HEK293 (cell line): ENCODE measurements at regions not wholly inside any gene's neighbourhood (a gene's known extent, or its start where the extent isn't known, plus 50 kb on each side); places are given as distances from the start of the nearest gene placed in this dataset.

ENCODE experiments used
- CTCF ChIA-PET: fragments of 350-600 bp; formaldehyde crosslinking; extraction: SDS; loops from one replicate; lab custom pipeline; 2021; ENCODE audit warnings: antibody characterized with exemption; lab: Yijun Ruan, JAX
- POLR2A ChIA-PET: fragments of 300-600 bp; formaldehyde crosslinking; extraction: SDS; loops from one replicate; lab custom pipeline; 2020; ENCODE audit warnings: antibody characterized with exemption, inconsistent platforms; lab: Yijun Ruan, JAX
- H3K27ac ChIP-seq: fragments of 200-500 bp; sonication (Bioruptor generic); 2 replicates; pipeline ENCODE4 v1.5.1; 2014; ENCODE audit warnings: low read depth, low read length, control low read depth, inconsistent platforms; ENCODE audit errors: extremely low read depth
- H3K36me3 ChIP-seq, 2 experiments: fragments of 200-500 bp in 1 of 2; sonication (Bioruptor generic) in 1 of 2; 1 replicate in 1 of 2; 2 replicates in 1 of 2; pipeline ENCODE4 v1.5.1; 2014 to 2017; ENCODE audit warnings: inconsistent platforms in 2 of 2, low read length in 2 of 2; ENCODE audit not compliant: control insufficient read depth in 2 of 2, insufficient read depth in 1 of 2
- H3K4me1 ChIP-seq: fragments of 200-500 bp; sonication (Bioruptor generic); 2 replicates; pipeline ENCODE4 v1.5.1; 2014; ENCODE audit warnings: mild to moderate bottlenecking, low read length, inconsistent platforms; ENCODE audit not compliant: control insufficient read depth, insufficient read depth
- H3K4me3 ChIP-seq: 2 replicates; pipeline ENCODE4 v1.5.1; 2011; ENCODE audit warnings: low read depth, mild to moderate bottlenecking, control low read depth, low read length, moderate library complexity
- H3K9me3 ChIP-seq: fragments of 200-500 bp; sonication (Bioruptor generic); 2 replicates; pipeline ENCODE4 v1.5.1; 2014; ENCODE audit warnings: low read depth, low read length, inconsistent platforms; ENCODE audit not compliant: control insufficient read depth, insufficient read depth
- KLF1 ChIP-seq: fragments of 450-650 bp; formaldehyde crosslinking; IDR thresholded peaks from 2 replicates; pipeline ENCODE4 v1.5.1; 2016; ENCODE audit warnings: missing biosample characterization, missing genetic modification characterization
- MEIS1 ChIP-seq: sonication (generic); formaldehyde crosslinking; IDR thresholded peaks from 2 replicates; pipeline ENCODE4 v1.8.1; 2022; ENCODE audit warnings: missing genetic modification reagents, mild to moderate bottlenecking, borderline replicate concordance
- SP2 ChIP-seq: fragments of 450-650 bp; formaldehyde crosslinking; IDR thresholded peaks from 2 replicates; pipeline ENCODE4 v1.5.1; 2016; ENCODE audit warnings: missing biosample characterization, missing genetic modification characterization
- TCF7L2 ChIP-seq: IDR thresholded peaks from 2 replicates; pipeline ENCODE4 v1.6.1; 2011; ENCODE audit warnings: low read depth, mild to moderate bottlenecking, inconsistent platforms, low read length, moderate library complexity, borderline replicate concordance
- ZNF10 ChIP-seq: fragments of 450-650 bp; formaldehyde crosslinking; IDR thresholded peaks from 2 replicates; pipeline ENCODE4 v1.5.1; 2017; ENCODE audit warnings: missing biosample characterization, missing genetic modification characterization
- ZNF112 ChIP-seq: fragments of 450-650 bp; formaldehyde crosslinking; IDR thresholded peaks from 2 replicates; pipeline ENCODE4 v1.5.0; 2017; ENCODE audit warnings: missing biosample characterization, missing genetic modification characterization
- ZNF138 ChIP-seq: fragments of 450-650 bp; formaldehyde crosslinking; IDR thresholded peaks from 2 replicates; pipeline ENCODE4 v1.5.1; 2016; ENCODE audit warnings: missing biosample characterization, missing genetic modification characterization, borderline replicate concordance
- ZNF16 ChIP-seq: fragments of 450-650 bp; formaldehyde crosslinking; IDR thresholded peaks from 2 replicates; pipeline ENCODE4 v1.5.1; 2016; ENCODE audit warnings: low read depth, missing biosample characterization, missing genetic modification characterization
- ZNF19 ChIP-seq: fragments of 450-650 bp; formaldehyde crosslinking; IDR thresholded peaks from 2 replicates; pipeline ENCODE4; 2016; ENCODE audit warnings: missing biosample characterization, missing genetic modification characterization, low read depth
- ZNF211 ChIP-seq: fragments of 450-650 bp; formaldehyde crosslinking; IDR thresholded peaks from 2 replicates; pipeline ENCODE4 v1.5.1; 2016; ENCODE audit warnings: low read depth, missing biosample characterization, missing genetic modification characterization
- ZNF23 ChIP-seq: fragments of 450-650 bp; formaldehyde crosslinking; IDR thresholded peaks from 2 replicates; pipeline ENCODE4 v1.5.1; 2016; ENCODE audit warnings: missing biosample characterization, missing genetic modification characterization, borderline replicate concordance
- ZNF311 ChIP-seq: fragments of 450-650 bp; formaldehyde crosslinking; IDR thresholded peaks from 2 replicates; pipeline ENCODE4 v1.5.1; 2017; ENCODE audit warnings: missing biosample characterization, missing genetic modification characterization, borderline replicate concordance
- ZNF37A ChIP-seq: fragments of 450-650 bp; IDR thresholded peaks from 2 replicates; pipeline ENCODE4 v1.5.1; 2018; ENCODE audit warnings: missing biosample characterization, missing genetic modification characterization
- ZNF391 ChIP-seq: fragments of 450-650 bp; formaldehyde crosslinking; IDR thresholded peaks from 2 replicates; pipeline ENCODE4 v1.5.1; 2016; ENCODE audit warnings: low read depth, missing biosample characterization, missing genetic modification characterization, borderline replicate concordance
- ZNF423 ChIP-seq: fragments of 450-650 bp; formaldehyde crosslinking; IDR thresholded peaks from 2 replicates; pipeline ENCODE4 v1.5.1; 2016; ENCODE audit warnings: missing biosample characterization, missing genetic modification characterization
- ZNF426 ChIP-seq: fragments of 450-650 bp; formaldehyde crosslinking; IDR thresholded peaks from 2 replicates; pipeline ENCODE4 v1.5.1; 2017; ENCODE audit warnings: missing biosample characterization, missing genetic modification characterization, mild to moderate bottlenecking, inconsistent platforms, moderate library complexity
- ZNF48 ChIP-seq: fragments of 450-650 bp; formaldehyde crosslinking; IDR thresholded peaks from 2 replicates; pipeline ENCODE4 v1.5.1; 2016; ENCODE audit warnings: missing biosample characterization, missing genetic modification characterization
- ZNF626 ChIP-seq: fragments of 450-650 bp; sonication (Bioruptor Pico); formaldehyde crosslinking; IDR thresholded peaks from 2 replicates; pipeline ENCODE4 v1.5.1; 2018; ENCODE audit warnings: missing biosample characterization, missing genetic modification characterization, inconsistent platforms
- ZNF664 ChIP-seq: fragments of 450-650 bp; formaldehyde crosslinking; IDR thresholded peaks from 2 replicates; pipeline ENCODE4 v1.5.1; 2016; ENCODE audit warnings: missing biosample characterization, missing genetic modification characterization
- ZNF677 ChIP-seq: fragments of 450-650 bp; IDR thresholded peaks from 2 replicates; pipeline ENCODE4 v1.5.0; 2018; ENCODE audit warnings: missing biosample characterization, mild to moderate bottlenecking, missing genetic modification characterization, moderate library complexity
- ZSCAN23 ChIP-seq: fragments of 450-650 bp; formaldehyde crosslinking; IDR thresholded peaks from 2 replicates; pipeline ENCODE4 v1.5.1; 2016; ENCODE audit warnings: missing biosample characterization, missing genetic modification characterization
- ZSCAN5A ChIP-seq: fragments of 450-650 bp; formaldehyde crosslinking; IDR thresholded peaks from 2 replicates; pipeline ENCODE4 v1.5.1; 2016; ENCODE audit warnings: missing biosample characterization, missing genetic modification characterization
- TF ChIP-seq, protein P1 (sequence below): fragments of 450-650 bp; formaldehyde crosslinking; IDR thresholded peaks from 2 replicates; pipeline ENCODE4 v1.5.1; 2017; ENCODE audit warnings: missing biosample characterization, missing genetic modification characterization
- TF ChIP-seq, protein P2 (sequence below): fragments of 450-650 bp; formaldehyde crosslinking; IDR thresholded peaks from 2 replicates; pipeline ENCODE4 v1.5.1; 2016; ENCODE audit warnings: missing biosample characterization, missing genetic modification characterization
- TF ChIP-seq, protein P3 (sequence below): fragments of 450-650 bp; IDR thresholded peaks from 2 replicates; pipeline ENCODE4 v1.5.1; 2018; ENCODE audit warnings: missing biosample characterization, missing genetic modification characterization
- TF ChIP-seq, protein P4 (sequence below): fragments of 450-650 bp; formaldehyde crosslinking; IDR thresholded peaks from 2 replicates; pipeline ENCODE4 v1.5.1; 2017; ENCODE audit warnings: missing biosample characterization, missing genetic modification characterization

GRCh38 chr1:22196041-22196440 lies 53.1 kb upstream of the WNT4 start:
- ChIA-PET CTCF (no interaction called here), POLR2A (no interaction called here)
- Histone ChIP-seq H3K36me3 (no peaks in the 10 kb centered on the region), H3K4me1 (no peaks in the 10 kb centered on the region), H3K4me3 (no peak overlapping the region), H3K27ac (no peak overlapping the region), H3K9me3 (no peaks in the 10 kb centered on the region)
- TF ChIP-seq ZSCAN5A (no peak), ZNF423 (tag by site-specific recombination) (no peak), ZNF48 (no peak), SP2 (tag by site-specific recombination) (no peak), TCF7L2 (no peak), ZNF626 (tag by site-specific recombination) (no peak), ZNF211 (no peak), ZNF426 (tag by site-specific recombination) (no peak), ZNF23 (no peak), ZNF311 (tag by site-specific recombination) (no peak), ZNF19 (tag by site-specific recombination) (no peak), ZNF664 (tag by site-specific recombination) (no peak), ZNF677 (tag by site-specific recombination) (no peak), ZNF391 (no peak)
- TF ChIP-seq, protein P1, sequence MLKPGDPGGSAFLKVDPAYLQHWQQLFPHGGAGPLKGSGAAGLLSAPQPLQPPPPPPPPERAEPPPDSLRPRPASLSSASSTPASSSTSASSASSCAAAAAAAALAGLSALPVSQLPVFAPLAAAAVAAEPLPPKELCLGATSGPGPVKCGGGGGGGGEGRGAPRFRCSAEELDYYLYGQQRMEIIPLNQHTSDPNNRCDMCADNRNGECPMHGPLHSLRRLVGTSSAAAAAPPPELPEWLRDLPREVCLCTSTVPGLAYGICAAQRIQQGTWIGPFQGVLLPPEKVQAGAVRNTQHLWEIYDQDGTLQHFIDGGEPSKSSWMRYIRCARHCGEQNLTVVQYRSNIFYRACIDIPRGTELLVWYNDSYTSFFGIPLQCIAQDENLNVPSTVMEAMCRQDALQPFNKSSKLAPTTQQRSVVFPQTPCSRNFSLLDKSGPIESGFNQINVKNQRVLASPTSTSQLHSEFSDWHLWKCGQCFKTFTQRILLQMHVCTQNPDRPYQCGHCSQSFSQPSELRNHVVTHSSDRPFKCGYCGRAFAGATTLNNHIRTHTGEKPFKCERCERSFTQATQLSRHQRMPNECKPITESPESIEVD (tag by site-specific recombination): no peak
- TF ChIP-seq, protein P2, sequence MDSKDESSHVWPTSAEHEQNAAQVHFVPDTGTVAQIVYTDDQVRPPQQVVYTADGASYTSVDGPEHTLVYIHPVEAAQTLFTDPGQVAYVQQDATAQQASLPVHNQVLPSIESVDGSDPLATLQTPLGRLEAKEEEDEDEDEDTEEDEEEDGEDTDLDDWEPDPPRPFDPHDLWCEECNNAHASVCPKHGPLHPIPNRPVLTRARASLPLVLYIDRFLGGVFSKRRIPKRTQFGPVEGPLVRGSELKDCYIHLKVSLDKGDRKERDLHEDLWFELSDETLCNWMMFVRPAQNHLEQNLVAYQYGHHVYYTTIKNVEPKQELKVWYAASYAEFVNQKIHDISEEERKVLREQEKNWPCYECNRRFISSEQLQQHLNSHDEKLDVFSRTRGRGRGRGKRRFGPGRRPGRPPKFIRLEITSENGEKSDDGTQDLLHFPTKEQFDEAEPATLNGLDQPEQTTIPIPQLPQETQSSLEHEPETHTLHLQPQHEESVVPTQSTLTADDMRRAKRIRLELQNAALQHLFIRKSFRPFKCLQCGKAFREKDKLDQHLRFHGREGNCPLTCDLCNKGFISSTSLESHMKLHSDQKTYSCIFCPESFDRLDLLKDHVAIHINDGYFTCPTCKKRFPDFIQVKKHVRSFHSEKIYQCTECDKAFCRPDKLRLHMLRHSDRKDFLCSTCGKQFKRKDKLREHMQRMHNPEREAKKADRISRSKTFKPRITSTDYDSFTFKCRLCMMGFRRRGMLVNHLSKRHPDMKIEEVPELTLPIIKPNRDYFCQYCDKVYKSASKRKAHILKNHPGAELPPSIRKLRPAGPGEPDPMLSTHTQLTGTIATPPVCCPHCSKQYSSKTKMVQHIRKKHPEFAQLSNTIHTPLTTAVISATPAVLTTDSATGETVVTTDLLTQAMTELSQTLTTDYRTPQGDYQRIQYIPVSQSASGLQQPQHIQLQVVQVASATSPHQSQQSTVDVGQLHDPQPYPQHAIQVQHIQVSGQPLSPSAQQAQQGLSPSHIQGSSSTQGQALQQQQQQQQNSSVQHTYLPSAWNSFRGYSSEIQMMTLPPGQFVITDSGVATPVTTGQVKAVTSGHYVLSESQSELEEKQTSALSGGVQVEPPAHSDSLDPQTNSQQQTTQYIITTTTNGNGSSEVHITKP (tag by site-specific recombination): no peak

DNA sequence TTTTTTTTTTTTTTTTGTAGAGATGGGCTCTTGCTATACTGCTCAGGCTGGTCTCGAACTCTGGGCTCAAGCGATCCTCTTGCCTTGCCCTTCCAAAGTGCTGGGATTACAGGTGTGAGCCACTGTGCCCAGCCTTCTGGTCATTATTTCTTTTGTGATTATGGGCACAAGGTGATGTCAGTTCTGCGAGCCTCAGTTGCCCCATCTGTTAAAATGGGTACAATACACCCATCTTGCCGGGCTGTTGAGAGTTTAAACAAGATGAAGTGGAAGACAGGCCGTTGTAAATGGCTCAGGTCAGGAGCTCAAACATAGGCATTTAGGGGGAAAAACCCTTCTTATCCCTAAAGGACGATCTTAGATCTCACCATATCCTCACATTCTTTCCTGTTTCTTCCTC lies 53.7 kb upstream of the WNT4 start:
- no peak overlapping the region for H3K27ac ChIP-seq
- no peaks in the 10 kb centered on the region for H3K4me1 ChIP-seq
- no peak overlapping the region for H3K4me3 ChIP-seq
- H3K36me3 ChIP-seq: no peaks in the 10 kb centered on the region
- TF ChIP-seq, protein P3, sequence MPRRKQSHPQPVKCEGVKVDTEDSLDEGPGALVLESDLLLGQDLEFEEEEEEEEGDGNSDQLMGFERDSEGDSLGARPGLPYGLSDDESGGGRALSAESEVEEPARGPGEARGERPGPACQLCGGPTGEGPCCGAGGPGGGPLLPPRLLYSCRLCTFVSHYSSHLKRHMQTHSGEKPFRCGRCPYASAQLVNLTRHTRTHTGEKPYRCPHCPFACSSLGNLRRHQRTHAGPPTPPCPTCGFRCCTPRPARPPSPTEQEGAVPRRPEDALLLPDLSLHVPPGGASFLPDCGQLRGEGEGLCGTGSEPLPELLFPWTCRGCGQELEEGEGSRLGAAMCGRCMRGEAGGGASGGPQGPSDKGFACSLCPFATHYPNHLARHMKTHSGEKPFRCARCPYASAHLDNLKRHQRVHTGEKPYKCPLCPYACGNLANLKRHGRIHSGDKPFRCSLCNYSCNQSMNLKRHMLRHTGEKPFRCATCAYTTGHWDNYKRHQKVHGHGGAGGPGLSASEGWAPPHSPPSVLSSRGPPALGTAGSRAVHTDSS: no peak
- no peak for TF ChIP-seq ZNF16
- no peak for TF ChIP-seq ZNF112
- no peak for TF ChIP-seq KLF1 (tag by site-specific recombination)
- TF ChIP-seq ZNF37A (tag by site-specific recombination): no peak
- TF ChIP-seq, protein P4, sequence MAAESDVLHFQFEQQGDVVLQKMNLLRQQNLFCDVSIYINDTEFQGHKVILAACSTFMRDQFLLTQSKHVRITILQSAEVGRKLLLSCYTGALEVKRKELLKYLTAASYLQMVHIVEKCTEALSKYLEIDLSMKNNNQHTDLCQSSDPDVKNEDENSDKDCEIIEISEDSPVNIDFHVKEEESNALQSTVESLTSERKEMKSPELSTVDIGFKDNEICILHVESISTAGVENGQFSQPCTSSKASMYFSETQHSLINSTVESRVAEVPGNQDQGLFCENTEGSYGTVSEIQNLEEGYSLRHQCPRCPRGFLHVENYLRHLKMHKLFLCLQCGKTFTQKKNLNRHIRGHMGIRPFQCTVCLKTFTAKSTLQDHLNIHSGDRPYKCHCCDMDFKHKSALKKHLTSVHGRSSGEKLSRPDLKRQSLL (tag by site-specific recombination): no peak
- TF ChIP-seq ZNF10 (tag by site-specific recombination): no peak
- no peak for TF ChIP-seq ZSCAN23 (tag by site-specific recombination)
- TF ChIP-seq ZNF138 (tag by site-specific recombination): no peak
- no peak for TF ChIP-seq MEIS1 (CRISPR knock-in tag)
- H3K9me3 ChIP-seq: no peaks in the 10 kb centered on the region
- ChIA-PET CTCF (no interaction called here), POLR2A (no interaction called here)
